Upper lobe of right lung (tissue), 1 donor: ENCODE measurements at regions not wholly inside any gene's neighbourhood (a gene's known extent, or its start where the extent isn't known, plus 50 kb on each side); places are given as distances from the start of the nearest gene placed in this dataset.
"Not testable (repeated sequence)": the region's sequence is repeated elsewhere in the genome, so short reads cannot be mapped to it uniquely, and the experiment has no call there.

Experiments
- ATAC-seq: fragments of 200-7000 bp; cut with Tn5 transposase; one replicate; pipeline ENCODE4 v1.9.1; 2020; ENCODE audit warnings: mild to moderate bottlenecking, moderate library complexity
- DNase-seq: peaks from one replicate; pipeline ENCODE4 v3.0.0-alpha.2; 2020
- H3K27ac ChIP-seq: fragments of 200-600 bp; one replicate; pipeline ENCODE4 v1.8.0; 2022
- H3K27me3 ChIP-seq: fragments of 200-600 bp; one replicate; pipeline ENCODE4 v1.8.0; 2022; ENCODE audit warnings: mild to moderate bottlenecking
- H3K36me3 ChIP-seq: fragments of 200-600 bp; one replicate; pipeline ENCODE4 v1.8.0; 2022
- H3K4me1 ChIP-seq: fragments of 200-600 bp; one replicate; pipeline ENCODE4 v1.8.0; 2022
- H3K4me3 ChIP-seq: fragments of 200-600 bp; one replicate; pipeline ENCODE4 v1.8.0; 2022; ENCODE audit warnings: mild to moderate bottlenecking
- H3K9me3 ChIP-seq: fragments of 200-600 bp; one replicate; pipeline ENCODE4 v1.8.0; 2022
- CTCF ChIP-seq: fragments of 200-600 bp; IDR thresholded peaks from one replicate; pipeline ENCODE4 v1.8.0; 2022; ENCODE audit warnings: antibody characterized with exemption
- intact Hi-C: fragments of 100-400 bp; cut with DNase I; formaldehyde crosslinking; loops from one replicate; pipeline ENCODE4 v1.11.0; 2022
- donor health status: DM: no; HTN: yes; CAD: no; lungs with severe emphysema.

DNA sequence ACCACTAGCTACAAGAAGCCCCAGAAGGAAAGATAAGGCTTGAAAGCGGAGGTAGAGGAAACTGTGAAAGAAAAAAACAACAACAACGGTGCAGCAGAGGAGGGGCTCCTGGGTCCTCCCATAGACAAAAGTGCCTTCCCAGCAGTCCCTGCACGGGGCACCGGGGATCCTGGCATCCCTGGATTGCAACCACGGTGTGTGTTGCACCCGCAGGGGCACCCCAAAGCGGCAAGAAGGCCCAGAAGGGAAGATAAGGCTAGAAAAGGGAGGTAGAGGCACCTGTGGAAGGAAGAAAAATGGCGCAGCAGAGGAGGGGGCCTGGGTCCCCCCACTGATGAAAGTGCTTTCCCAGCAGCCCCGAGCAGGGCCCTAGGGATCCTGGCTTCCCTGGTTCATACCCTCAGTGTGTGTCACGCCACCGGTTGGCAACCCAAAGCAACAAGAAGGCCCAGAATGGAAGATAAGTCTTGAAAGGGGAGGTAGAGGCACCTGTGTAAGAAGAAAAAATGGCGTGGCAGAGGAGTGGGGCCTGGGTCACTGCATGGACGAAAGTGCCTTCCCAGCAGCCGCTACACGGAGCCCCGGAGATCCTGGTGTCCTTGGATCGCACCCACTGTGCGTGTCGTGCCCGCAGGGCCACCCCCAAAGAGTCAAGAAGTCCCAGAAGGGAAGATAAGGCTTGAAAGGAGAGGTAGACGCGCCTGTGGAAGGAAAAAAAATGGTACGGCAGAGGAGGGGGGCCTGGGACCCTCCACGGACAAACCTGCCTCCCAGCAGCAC is 281.0 kb downstream of the ALG10 start:
- Histone ChIP-seq H3K4me3 (no peak overlapping the region), H3K27ac (no peak overlapping the region), H3K36me3 (no peaks in the 10 kb centered on the region), H3K27me3 (no peaks in the 10 kb centered on the region), H3K4me1 (no peaks in the 10 kb centered on the region), H3K9me3 (no peaks in the 10 kb centered on the region)
- intact Hi-C loops: no loop called here
- DNase-seq (no peak), ATAC-seq (no peak)
- TF ChIP-seq CTCF: no peak

DNA sequence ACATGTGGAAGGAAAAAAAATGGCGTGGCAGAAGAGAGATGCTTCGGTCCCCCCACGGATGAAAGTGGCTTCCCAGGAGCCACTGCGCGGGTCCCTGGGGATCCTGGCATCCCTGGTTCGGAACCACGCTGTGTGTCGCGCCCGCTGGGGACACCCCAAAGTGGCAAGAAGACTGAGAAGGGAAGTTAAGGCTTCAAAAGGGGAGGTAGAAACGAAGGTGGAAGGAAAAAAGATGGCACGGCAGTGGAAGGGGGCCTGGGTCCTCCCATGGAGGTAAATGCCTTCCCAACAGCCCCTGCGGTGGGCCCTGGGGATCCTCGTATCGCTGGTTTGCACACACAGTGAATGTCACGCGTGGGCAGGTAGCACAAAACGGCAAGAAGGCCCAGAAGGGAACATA is 281.7 kb downstream of the ALG10 start:
- H3K27me3 ChIP-seq: no peaks in the 10 kb centered on the region
- H3K9me3 ChIP-seq: no peaks in the 10 kb centered on the region
- no peak for TF ChIP-seq CTCF
- H3K36me3 ChIP-seq: no peaks in the 10 kb centered on the region
- intact Hi-C loops: no loop called here
- H3K4me1 ChIP-seq: no peaks in the 10 kb centered on the region
- no peak overlapping the region for H3K4me3 ChIP-seq
- H3K27ac ChIP-seq: no peak overlapping the region
- ATAC-seq (no peak), DNase-seq (no peak)

GRCh38 chr12:34304546-34304945 is 282.2 kb downstream of the ALG10 start:
- Histone ChIP-seq H3K36me3 (no peaks in the 10 kb centered on the region), H3K4me3 (no peak overlapping the region), H3K27me3 (no peaks in the 10 kb centered on the region), H3K4me1 (no peaks in the 10 kb centered on the region), H3K9me3 (no peaks in the 10 kb centered on the region), H3K27ac (no peak overlapping the region)
- no peak for TF ChIP-seq CTCF
- no peak for DNase-seq
- intact Hi-C loops: no loop called here
- no peak for ATAC-seq

DNA sequence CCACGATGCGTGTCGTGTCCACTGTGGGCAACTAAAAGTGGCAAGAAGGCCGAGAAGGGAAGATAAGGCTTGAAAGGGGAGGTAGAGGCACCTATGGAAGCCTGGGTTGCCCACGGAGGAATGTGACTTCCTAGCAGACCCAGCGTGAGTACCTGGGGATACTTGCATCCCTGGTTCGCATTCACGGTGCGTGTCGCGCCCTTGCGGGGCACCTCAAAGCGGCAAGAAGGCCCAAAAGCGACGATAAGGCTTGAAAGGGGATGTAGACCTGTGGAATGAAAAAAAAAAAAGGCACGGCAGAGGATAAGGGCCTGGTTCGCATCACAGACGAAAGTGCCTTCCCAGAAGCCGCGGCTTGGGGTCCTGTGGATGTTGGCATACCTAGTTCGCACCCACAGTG is 282.9 kb downstream of the ALG10 start:
- intact Hi-C loops: no loop called here
- Histone ChIP-seq H3K36me3 (no peaks in the 10 kb centered on the region), H3K9me3 (no peaks in the 10 kb centered on the region), H3K27me3 (no peaks in the 10 kb centered on the region), H3K27ac (no peak overlapping the region), H3K4me3 (no peak overlapping the region), H3K4me1 (no peaks in the 10 kb centered on the region)
- no peak for TF ChIP-seq CTCF
- DNase-seq (no peak), ATAC-seq (no peak)

GRCh38 chr12:34306133-34306830 is 284.0 kb downstream of the ALG10 start:
- Histone ChIP-seq H3K36me3 (no peaks in the 10 kb centered on the region), H3K4me3 (no peak overlapping the region), H3K27me3 (no peaks in the 10 kb centered on the region), H3K27ac (no peak overlapping the region), H3K4me1 (no peaks in the 10 kb centered on the region), H3K9me3 (no peaks in the 10 kb centered on the region)
- intact Hi-C loops: no loop called here
- DNase-seq (no peak), ATAC-seq (no peak)
- no peak for TF ChIP-seq CTCF

DNA sequence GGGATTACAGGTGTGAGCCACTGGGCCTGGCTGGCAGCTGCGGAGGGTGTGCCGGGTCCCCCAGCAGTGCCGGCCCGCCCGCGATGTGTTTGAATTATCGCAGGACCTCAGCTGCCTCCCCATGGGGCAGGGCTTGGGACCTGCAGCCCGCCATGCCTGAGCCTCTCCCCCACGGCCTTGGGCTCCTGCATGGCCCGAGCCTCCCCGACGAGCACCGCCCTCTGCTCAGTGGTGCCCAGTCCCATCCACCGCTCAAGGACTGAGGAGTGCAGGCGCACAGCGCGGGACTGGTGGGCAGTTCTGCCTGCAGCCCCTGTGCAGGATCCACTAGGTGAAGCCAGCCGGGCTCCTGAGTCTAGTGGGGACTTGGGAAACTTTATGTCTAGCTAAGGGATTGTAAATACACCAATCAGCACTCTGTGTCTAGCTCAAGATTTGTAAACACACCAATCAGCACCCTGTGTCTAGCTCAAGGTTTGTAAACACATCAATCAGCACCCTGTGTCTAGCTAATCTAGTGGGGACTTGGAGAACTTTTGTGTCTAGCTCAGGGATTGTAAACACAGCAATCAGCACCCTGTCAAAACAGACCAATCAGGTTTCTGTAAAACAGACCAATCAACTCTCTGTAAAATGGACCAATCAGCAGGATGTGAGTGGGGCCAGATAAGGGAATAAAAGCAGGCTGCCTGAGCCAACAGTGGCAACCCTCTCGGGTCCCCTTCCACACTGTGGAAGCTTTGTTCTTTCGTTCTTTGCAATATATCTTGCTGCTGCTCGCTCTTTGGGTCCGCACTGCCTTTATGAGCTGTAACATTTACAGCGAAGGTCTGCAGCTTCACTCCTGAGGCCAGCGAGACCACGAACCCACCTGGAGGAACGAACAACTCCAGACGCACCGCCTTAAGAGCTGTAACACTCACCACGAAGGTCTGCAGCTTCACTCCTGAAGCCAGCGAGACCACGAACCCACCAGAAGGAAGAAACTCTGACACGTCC is 287.8 kb downstream of the ALG10 start:
- H3K36me3 ChIP-seq, DNase-seq, H3K4me3 ChIP-seq, intact Hi-C loops, H3K9me3 ChIP-seq, H3K27me3 ChIP-seq, H3K4me1 ChIP-seq, H3K27ac ChIP-seq: not testable (repeated sequence)
- peak; percentile 8 for ATAC-seq
